SH-SY5Y (cell line): ENCODE measurements at regions not wholly inside any gene's neighbourhood (a gene's known extent, or its start where the extent isn't known, plus 50 kb on each side); places are given as distances from the start of the nearest gene placed in this dataset.
A peak's percentile ranks its signal among the peaks of the same experiment; 100 is the strongest.

Source experiments
- GATA2 ChIP-seq: IDR thresholded peaks from 2 replicates; pipeline ENCODE4 v1.6.1; 2011; ENCODE audit warnings: mild to moderate bottlenecking, low read depth, low read length
- GATA3 ChIP-seq: IDR thresholded peaks from 2 replicates; pipeline ENCODE4 v1.6.1; 2011; ENCODE audit warnings: low read depth, mild to moderate bottlenecking, low read length, moderate library complexity

GRCh38 chr6:69601132-69601531 lies 195.7 kb downstream of the LMBRD1 start:
- TF ChIP-seq GATA2 = peak; percentile 95
- TF ChIP-seq GATA3 = peak; percentile 79
